HG03139 (cell line): ENCODE measurements at regions not wholly inside any gene's neighbourhood (a gene's known extent, or its start where the extent isn't known, plus 50 kb on each side); places are given as distances from the start of the nearest gene placed in this dataset.

Experiments
- ATAC-seq: cut with Tn5 transposase; IDR thresholded peaks from one replicate; pipeline ENCODE4 v1.9.1; 2021; ENCODE audit not compliant: unreplicated experiment

DNA sequence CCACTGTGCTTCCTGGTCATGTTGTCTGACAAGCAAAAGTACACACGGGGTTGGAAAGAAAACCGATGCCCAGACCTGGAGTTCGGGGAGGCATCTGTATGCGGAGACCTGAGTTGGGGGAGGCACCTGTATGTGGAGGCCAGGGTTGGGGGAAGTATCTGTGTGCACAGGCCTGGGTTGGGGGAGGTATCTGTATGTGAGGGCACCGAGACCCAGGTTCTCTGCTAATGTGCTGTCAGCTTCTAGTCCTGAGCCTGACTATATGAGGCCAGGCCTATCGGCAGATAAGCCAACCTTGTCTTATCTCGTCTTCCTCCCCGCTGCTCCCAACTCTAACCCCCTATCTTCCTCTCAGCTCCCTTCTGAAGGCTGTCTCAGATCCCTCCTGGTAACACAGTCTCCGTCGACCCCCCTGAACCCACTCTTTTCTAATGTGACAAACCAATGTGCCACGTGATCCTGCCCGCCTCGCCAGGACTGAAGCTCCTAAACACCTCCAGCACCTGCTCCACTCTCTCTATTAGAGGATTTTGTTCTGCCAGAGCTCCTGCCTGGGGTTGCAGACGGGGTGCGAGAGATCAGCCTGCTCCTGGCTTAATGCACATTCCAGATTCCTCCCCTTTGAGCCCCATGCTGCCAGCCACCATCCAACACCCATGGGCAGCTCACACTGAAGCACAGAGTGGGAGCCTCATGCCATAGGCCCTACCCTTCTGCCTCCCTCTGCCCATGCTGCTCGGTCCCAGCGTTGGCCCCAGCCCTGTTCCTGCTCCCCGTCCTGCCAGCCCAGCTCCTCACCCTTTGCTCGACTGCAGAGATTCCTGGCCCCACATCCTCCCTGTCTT is 188.4 kb downstream of the SH3BP4 start:
- no peak for ATAC-seq

DNA sequence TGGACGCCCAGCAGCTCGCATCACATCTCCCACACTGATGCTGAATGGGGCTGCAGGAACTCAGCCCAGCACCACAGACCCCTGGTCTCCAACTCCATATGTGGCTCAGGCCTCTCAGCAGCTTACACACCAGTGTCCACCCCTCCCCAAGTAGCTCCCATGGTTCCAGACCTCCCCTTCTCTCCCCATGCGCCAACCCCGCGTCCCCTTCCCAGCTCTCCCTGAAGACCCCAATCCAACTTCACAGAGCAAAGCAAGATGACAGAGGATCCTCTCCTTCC is 188.9 kb downstream of the SH3BP4 start:
- no peak for ATAC-seq

DNA sequence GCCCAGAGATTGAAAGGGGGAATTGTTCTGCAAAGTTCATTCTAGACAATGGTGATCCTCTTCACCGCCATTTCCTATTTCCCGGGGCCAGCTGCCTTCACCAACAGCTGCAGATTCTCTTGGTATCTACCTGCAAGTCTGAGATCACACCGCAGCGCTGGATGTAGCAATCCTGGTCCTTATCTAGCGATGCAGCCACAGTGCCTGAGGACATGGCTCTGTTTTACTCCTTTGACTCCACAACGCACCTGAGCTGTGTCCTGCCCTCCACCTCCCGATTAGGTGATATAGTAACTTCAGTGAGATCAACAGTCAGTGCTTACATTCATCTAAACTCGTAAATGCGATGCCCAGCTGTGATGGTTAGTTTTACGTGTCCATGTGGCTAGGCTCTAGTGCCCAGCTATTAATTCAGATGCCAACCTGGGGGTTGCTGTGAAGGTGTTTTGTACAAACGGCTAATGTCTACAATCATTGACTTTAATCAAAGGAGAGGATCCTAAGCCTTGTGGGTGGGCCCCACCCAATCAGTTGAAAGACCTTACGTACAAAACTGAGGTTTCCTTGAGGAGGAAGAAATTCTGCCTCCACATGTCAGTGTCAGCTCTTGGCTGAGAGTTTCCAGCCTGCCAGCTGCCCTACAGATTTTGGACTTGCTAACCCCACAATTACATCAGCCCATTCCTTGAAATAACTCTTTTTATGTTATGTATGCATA is 189.8 kb downstream of the SH3BP4 start:
- no peak for ATAC-seq

DNA sequence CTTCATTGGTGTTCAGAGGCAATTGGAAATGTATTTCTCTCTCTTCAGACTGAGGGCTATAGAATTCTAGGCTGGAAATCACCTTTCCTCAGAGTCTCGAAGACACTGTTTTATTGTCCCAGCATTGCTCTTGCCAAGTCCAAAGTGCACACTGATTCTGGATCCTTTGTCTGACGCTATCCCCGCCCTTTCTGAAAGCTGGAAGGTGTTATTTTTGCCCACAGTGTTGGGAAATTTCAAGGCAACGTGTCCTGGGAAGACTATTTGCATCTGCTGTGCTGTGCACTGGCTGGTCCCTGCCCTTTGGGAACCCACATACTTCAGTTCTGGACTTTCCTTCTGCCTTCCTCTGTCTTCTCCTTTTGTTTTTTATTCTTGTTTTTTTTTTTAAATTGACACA is 190.8 kb downstream of the SH3BP4 start:
- ATAC-seq, result no peak

DNA sequence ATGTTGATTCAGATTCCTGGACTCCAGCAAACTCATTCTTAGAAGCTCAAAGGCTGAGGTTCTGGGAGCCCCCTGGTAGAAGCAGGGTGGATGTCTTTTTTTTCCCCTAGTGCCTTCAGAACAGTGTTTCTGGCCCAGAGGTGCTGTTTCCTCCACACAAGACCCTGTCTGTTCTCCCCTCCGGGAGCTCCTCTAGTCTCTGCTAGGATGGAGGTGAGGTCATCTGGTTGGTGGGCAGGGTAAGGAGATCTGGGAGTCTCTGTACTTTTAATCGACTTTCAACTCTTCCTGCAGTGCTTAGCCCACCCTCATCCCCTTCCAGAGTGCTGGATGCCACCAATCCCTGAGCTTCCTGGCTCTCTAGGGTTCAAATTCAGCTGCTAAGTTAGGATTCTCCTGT is 192.0 kb downstream of the SH3BP4 start:
- ATAC-seq, result no peak

DNA sequence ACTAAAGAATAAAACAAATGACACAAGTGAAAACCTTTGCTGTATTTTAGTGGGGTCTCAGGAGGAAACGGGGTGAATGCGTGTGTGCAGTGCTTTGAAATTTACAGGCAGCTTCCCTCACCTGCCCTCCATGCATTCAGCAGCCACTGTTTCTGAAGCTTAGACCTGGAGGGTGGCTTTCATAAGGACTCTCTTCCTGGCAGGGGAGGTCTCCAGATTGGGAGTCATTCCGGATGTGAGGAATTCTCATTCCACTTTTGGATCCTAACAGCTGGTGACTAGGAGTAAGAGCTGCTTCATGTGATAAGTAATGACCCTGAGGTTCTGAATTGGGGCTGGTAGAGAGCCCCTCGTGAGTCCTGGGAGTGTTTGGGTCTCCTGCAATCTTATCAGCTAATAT is 192.5 kb downstream of the SH3BP4 start:
- ATAC-seq, result no peak

DNA sequence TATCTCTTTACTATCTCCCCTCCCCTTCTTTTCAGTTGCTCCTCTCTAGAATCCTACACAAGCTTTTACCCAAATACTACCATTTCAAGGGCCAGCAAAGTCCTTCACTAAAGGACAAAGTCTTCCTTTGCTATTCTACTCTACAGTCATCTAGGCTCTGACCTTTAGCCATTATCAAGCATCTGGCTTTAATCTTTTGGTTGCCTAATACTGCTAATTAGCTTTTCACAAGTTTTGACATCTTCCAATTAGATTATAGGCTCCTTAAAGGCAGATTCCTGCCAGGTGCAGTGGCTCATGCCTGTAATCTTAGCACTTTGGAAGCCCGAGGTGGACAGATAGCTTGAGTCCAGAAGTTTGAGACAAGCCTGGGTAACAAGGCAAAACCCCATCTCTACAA is 194.4 kb downstream of the SH3BP4 start:
- ATAC-seq, result no peak

DNA sequence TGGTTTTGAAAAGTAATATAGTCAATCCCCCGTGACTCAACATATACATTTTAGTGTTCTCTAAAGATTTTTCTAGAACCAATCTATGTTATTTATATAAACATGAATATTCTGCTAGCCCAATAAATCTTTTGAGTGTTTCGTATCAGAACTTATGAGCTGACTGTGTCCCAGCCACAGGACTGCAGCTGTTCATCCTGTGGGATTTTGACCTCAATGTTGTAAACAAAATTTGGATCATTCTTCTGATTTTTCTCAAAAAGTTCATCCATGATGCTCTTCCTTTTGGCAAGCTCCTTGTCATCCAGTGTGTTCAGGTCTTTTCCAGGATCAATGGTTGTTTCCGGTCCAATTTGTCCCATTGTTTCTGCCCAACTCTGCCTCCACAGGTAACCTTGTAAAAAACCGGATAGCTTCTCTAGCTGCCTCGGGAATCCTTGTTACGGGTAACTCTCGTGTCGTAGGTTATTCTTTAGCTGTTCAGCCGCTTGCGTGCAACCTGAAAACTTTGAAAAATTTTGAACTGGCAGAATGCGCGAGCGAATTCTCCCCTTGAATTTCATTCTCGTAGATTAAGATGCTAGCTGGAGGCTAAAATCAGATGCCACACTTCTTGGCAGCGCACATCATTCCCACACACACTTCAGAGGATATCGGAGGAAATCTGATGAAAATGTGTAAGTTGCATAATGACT is 195.2 kb downstream of the SH3BP4 start:
- no peak for ATAC-seq

DNA sequence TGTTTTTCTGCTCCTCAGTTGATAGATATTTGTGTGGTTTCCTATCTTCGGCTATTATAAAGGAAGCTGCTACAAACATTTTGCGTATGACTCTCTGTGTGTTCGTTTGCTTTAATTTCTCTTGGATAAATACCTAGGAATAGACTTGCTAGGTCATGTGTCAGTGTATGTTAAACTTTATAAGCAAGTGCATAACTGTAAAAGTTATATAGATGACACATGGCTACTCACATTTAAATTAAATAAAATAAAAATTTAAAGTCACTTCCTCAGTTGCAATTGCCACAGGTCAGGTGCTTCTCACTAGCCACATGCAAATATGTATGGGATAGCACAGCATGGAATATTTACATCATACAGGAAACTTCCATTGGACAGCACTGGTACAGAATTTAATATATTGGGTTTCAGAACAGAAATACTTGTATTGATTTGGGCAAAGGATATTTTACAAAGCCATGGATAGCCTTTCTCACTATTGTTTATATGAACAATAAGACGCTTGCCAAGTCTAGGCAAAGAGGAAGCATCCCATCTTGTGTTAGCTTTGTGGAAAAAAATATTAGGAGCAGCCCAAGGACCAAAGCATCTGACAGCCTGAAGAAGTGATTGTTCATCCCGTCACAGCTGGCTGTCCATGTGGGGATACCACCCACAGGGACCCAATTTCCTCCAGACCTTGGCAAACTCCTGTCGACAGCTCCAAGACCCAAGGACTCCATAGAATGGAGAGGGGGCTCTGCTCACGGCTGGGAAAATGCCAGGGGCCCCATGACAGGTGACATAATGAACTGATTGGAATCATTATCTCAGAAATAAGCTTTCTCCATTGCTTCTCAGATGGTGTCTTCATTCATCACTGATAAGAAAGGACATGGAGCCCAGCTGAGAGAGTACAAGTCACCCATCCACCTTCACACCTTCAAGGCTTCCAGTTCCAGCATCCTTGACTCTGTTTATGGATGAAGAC is 196.7 kb downstream of the SH3BP4 start:
- ATAC-seq, result no peak

DNA sequence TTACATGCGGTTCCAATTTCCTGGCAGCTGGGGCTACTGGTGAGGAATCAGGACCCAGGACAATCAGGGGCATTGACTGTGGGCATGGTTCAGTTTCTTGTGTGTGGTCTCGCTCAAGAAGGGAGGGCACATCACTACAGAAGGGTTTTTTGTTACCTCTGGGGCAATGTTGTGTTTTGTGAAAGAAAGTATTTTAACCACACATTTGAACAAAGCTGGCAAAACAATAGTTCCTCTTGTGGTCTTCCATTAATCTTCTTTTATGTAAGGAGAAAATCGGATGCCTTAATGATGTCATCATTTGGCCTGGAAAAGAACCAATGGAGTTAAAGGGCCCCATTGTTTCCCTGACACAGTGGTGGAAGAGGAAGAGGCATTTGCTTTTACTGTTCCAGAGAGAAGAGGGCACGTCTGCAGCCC is 197.4 kb downstream of the SH3BP4 start:
- no peak for ATAC-seq

DNA sequence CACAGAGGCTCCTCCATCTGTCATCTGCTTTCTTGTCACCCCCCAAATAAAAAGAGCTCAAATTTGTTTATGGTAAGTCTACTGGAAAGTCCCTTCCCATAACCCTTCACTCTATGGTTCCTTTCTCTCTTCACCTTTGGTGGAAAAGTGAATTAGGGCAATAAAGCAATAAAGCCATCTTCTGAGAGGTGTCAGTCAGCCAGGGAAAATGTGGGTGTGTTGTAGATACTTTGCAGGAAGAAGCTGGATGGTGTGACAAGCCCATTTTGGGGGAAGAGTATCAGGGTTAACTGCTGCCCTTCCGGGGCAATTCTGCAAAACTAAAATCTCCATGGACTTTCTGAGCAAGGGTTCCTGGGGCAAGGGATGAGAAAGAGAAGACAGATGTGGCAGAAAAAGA is 197.9 kb downstream of the SH3BP4 start:
- no peak for ATAC-seq

DNA sequence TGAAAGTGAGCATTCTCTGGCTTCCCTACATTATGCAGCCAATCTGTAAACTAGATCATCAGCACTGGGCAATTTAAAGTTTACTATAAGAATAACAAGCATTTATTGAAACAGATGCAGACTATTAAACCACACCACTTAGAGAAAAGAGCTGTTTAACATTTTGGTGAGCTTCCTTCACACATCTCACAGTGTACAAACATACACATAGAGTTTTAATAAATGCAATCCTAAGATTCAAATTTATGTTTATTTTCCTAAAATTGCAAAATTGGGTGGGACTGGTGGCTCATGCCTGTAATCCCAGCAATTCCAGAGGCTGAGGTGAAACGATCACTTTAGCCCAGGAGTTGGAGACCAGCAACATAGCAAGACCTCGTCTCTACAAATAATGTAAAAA is 199.3 kb downstream of the SH3BP4 start:
- no peak for ATAC-seq

DNA sequence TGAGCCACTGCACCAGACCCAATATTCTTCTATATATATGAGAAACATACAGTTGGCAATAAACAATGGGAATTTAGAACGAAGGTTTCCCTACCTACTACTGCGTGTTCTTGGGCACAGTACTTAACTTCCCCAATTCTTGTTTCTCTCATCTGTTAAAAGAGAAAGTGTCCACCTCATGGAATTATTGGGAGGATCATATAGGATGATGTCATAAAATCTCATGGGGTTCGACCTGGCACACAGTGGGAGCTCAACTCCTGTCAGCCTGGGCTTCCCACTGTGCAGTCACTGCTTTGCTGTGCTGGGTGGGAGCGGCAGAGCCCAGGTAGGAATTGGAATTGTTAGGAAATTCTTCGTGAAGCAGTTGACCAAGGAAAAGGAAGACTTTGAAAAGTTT is 203.3 kb downstream of the SH3BP4 start:
- ATAC-seq, result no peak

DNA sequence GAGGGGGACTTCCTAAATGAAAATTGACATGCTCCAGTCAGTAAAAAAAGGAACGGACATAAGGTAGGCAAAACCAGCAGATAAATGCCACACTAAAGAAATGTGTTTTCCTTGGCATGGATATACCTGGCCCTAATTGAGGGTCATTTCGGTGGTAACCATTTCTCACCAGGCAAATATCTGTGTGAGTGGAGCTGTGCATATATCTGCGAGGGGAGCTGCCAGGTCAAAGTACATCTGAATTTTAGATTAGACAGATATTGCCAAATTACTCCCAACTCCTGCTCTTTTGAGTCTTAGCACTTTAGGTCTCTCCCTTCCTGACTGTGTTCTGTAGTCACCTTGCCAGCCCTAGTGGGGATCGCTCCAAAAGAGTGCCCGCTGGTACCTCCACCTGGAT is 204.2 kb downstream of the SH3BP4 start:
- no peak for ATAC-seq

DNA sequence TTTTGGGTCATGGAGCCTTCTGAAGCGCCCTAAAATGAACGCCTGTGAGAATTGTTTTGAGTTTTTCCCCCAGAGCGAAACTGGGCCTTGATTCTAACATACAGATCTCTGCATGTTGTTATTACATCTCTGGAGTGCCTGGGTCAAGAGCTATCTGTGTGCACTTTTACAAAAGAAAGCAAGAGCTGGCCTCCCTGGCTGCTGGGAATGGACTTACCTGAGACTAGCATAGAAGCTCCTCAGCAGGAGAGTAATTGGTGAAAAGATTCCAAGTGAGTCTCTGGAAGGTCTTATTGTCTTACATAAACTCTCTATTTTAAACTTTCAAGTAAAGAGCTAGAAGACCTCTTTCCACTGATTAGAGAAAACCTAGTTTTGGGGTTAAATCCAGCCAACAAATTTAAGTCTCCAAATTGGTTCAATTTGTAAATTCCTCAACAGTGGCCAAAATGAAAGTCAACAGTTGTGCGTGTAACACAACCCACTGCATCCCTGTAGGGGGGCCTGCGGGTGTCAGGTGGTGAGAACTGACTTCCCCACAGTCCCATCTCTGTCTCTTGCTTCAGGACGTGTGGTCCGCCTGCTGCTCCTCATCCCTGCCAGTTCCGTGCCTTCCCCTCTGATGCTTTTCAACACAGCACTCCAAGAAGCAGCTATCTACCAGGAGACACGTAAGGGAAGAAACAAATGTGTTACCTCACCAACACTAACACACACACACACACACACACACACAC is 206.1 kb downstream of the SH3BP4 start:
- ATAC-seq, result no peak

DNA sequence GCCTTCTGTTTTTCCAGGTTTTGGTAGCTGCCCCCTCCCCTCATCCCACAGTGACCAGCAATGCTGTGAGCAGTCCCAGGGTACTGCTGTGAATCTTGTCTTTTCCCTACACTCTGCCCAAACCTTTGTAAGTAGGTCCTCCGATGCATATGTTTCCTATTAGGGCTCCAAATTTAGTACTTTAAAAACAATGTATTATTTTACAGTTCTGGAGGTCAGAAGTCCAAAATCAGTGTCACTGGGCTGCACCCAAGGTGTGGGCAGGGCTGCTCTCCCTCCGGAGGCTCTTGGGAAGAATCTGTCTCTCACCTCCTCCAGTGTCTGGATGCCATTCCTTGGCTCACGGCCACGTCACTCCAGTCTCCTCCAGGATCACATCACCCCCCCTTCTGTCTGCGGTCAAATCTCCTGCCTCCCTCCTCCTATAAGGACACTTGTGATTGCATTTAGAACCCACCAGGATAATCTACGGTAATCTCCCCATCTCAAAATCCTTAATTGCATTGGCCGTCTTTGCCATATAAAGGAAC is 208.5 kb downstream of the SH3BP4 start:
- ATAC-seq, result no peak

DNA sequence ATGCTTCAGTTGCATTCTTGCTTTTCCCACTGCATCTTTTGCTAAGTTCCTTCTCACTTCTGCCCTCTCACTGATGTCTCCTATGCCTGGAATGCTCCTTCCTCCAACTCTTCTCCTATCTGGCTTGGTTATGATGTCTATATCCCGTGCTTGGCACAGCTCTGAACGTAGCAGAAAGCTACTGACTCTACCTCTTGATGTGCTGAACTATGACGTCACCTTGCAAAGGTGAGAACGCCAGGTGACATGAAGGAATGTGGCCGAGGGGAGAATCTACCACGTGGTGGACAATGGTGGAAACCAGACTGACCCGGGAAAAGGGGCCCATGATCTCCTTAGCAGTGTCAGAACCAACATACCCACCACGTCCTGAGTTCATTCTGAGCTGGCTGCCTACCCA is 209.7 kb downstream of the SH3BP4 start:
- ATAC-seq, result no peak

DNA sequence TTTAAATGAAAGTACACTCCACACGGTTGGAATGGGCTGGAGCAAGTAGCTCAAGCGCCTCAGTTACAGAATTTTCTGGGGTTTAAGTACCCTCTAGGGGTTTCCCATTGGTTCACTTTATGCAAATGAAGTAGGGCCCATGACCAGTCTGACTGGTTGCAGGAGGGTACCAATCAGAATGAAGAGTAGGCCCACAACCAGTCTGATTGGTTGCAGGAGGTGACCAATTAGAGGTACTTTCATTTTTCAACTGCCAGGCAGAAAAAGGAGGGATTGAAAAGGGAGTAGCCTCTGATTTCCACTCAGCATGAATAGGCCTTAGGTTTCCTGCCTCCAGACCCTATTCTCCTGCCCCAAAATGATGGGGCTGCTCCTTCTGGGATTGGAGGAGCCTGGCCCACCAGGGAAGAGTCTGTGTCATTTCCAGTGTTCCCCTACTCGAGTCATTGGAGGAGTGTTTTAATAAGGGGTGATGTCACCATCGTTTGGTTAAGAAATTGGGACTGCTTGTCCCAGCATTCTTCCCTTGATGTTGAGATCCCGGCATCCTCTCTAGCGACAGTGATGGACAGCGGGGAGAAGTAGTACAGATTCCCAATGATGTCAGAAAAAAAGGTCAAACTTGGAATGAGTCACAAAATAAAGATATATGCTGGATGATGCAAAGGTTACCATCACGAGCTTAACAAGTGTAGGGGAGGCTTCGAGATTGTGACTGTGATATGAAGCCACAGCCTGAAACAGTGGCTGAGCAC is 210.4 kb downstream of the SH3BP4 start:
- no peak for ATAC-seq

DNA sequence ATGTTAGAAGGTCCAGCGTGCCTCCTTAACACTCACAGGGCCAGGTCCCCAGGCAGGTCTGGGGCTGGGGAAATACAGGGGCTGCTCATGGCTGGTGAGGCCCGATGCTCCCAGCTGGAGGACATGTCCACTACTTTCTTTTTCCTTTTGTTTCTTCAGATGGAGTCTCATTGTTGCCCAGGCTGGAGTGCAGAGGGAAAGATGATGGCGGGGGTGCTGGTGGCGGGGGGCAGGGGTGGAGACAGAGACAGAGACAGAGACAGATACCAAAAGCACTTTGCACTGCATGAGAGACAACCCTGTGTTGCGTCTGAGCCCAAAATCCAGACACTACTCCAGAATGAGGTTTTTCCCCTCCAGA is 211.0 kb downstream of the SH3BP4 start:
- ATAC-seq, result no peak
